Smooth muscle cell (in vitro differentiated cells): ENCODE measurements at regions not wholly inside any gene's neighbourhood (a gene's known extent, or its start where the extent isn't known, plus 50 kb on each side); places are given as distances from the start of the nearest gene placed in this dataset.

Experiments used
- DNase-seq: peaks from one replicate; lab custom pipeline; 2025; ENCODE audit not compliant: unreplicated experiment; lab: John Stamatoyannopoulos, UW
- H2AFZ ChIP-seq: fragments of 200-600 bp; sonication (generic); 2 replicates; pipeline ENCODE4 v1.6.0; 2016; ENCODE audit warnings: antibody characterized with exemption, low read depth, mild to moderate bottlenecking
- H3F3A ChIP-seq: fragments of 200-600 bp; sonication (generic); 2 replicates; pipeline ENCODE4 v1.6.0; 2017; ENCODE audit warnings: antibody characterized with exemption, low read depth
- H3K27ac ChIP-seq: fragments of 200-600 bp; sonication (generic); 2 replicates; pipeline ENCODE4 v1.5.1; 2016; ENCODE audit warnings: low read depth, mild to moderate bottlenecking
- H3K27me3 ChIP-seq: fragments of 200-600 bp; sonication (generic); 2 replicates; pipeline ENCODE4 v1.6.1; 2016; ENCODE audit warnings: low read depth, mild to moderate bottlenecking
- H3K36me3 ChIP-seq: fragments of 200-600 bp; sonication (generic); 2 replicates; pipeline ENCODE4 v1.5.1; 2016; ENCODE audit warnings: low read depth
- H3K4me1 ChIP-seq: fragments of 200-600 bp; sonication (generic); 2 replicates; pipeline ENCODE4 v1.5.1; 2016; ENCODE audit warnings: low read depth
- H3K4me2 ChIP-seq: fragments of 200-600 bp; sonication (generic); 2 replicates; pipeline ENCODE4 v1.6.0; 2016; ENCODE audit warnings: mild to moderate bottlenecking
- H3K4me3 ChIP-seq: fragments of 200-600 bp; sonication (generic); 2 replicates; pipeline ENCODE4 v1.5.1; 2016; ENCODE audit warnings: mild to moderate bottlenecking
- H3K79me2 ChIP-seq: fragments of 200-600 bp; sonication (generic); 2 replicates; pipeline ENCODE4 v1.6.0; 2016; ENCODE audit warnings: low read depth, mild to moderate bottlenecking
- H3K9ac ChIP-seq: fragments of 200-600 bp; sonication (generic); 2 replicates; pipeline ENCODE4 v1.6.0; 2016; ENCODE audit warnings: low read depth
- H3K9me3 ChIP-seq: fragments of 200-600 bp; sonication (generic); replicated peaks from 2 replicates; pipeline ENCODE4 v1.5.1; 2016; ENCODE audit warnings: low read depth
- H4K20me1 ChIP-seq: fragments of 200-600 bp; sonication (generic); 2 replicates; pipeline ENCODE4 v1.6.0; 2016; ENCODE audit warnings: low read depth
- WGBS: methylation state at CpG from one replicate; pipeline ENCODE4 v1.1.7; 2016; ENCODE audit warnings: low lambda C conversion rate; 5-methylcytosine and 5-hydroxymethylcytosine counted together
- TF ChIP-seq, protein P1 (sequence below): fragments of 200-600 bp; sonication (generic); IDR thresholded peaks from 2 replicates; pipeline ENCODE4 v1.5.1; 2017; ENCODE audit warnings: borderline replicate concordance, mild to moderate bottlenecking, antibody characterized with exemption; ENCODE audit not compliant: insufficient read depth, poor library complexity, severe bottlenecking

DNA sequence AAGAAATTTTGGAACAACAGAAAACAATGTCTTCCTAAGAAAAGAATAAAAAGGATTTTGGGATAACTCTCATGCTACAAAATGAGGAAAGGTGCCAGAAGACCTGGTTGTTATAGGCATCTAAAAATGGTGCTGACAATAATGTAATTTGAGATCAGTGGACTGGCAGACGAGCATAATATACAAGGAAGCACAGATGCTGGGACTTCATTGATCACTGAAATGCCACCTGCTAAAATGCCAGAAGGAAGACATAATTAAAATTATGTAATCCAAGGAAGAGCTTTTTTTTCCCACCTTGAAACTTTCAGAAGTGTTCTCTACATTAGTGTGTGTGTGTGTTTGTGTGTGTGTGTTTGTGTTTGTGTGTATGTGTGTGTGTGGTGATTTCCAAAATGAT is 535.9 kb downstream of the XIRP2 start:
- TF ChIP-seq, protein P1, sequence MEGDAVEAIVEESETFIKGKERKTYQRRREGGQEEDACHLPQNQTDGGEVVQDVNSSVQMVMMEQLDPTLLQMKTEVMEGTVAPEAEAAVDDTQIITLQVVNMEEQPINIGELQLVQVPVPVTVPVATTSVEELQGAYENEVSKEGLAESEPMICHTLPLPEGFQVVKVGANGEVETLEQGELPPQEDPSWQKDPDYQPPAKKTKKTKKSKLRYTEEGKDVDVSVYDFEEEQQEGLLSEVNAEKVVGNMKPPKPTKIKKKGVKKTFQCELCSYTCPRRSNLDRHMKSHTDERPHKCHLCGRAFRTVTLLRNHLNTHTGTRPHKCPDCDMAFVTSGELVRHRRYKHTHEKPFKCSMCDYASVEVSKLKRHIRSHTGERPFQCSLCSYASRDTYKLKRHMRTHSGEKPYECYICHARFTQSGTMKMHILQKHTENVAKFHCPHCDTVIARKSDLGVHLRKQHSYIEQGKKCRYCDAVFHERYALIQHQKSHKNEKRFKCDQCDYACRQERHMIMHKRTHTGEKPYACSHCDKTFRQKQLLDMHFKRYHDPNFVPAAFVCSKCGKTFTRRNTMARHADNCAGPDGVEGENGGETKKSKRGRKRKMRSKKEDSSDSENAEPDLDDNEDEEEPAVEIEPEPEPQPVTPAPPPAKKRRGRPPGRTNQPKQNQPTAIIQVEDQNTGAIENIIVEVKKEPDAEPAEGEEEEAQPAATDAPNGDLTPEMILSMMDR, result no peak
- H3K4me1 ChIP-seq, result no peaks in the 10 kb centered on the region
- H3K36me3 ChIP-seq, result no peaks in the 10 kb centered on the region
- no peak overlapping the region for H3K27ac ChIP-seq
- no peak overlapping the region for H3K4me3 ChIP-seq
- H4K20me1 ChIP-seq, result no peaks in the 10 kb centered on the region
- H3K79me2 ChIP-seq, result no peaks in the 10 kb centered on the region
- H3K9ac ChIP-seq, result no peak overlapping the region
- no peak for DNase-seq
- no peak overlapping the region for H3K4me2 ChIP-seq
- 81% methylated on average over 1 of the region's 1 CpG for WGBS
- H2AFZ ChIP-seq, result no peak overlapping the region
- no peaks in the 10 kb centered on the region for H3K9me3 ChIP-seq
- H3F3A ChIP-seq, result no peaks in the 10 kb centered on the region
- H3K27me3 ChIP-seq, result no peaks in the 10 kb centered on the region

DNA sequence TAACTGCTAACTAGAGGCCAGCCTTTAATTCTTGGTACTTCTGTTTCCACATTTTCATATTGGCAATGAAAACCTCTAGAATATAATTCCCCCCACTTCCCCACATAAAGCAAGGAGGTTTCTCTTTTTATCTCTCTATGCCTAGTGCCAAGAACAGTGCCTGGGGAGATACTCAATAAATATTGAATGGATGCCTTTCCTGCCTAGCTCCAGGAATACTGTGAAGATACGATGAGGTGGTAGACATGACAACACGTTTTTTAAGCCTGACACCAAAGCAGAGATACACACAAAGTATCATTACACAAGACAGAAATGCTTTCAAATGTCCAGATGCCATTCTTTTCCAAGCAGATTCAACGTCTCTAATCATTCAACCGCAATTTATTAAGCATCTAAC is 535.5 kb downstream of the XIRP2 start:
- no peaks in the 10 kb centered on the region for H4K20me1 ChIP-seq
- no peaks in the 10 kb centered on the region for H3K9me3 ChIP-seq
- H3K27ac ChIP-seq, result no peak overlapping the region
- DNase-seq, result no peak
- H3K27me3 ChIP-seq, result no peaks in the 10 kb centered on the region
- H3K79me2 ChIP-seq, result no peaks in the 10 kb centered on the region
- no peaks in the 10 kb centered on the region for H3F3A ChIP-seq
- no peaks in the 10 kb centered on the region for H3K36me3 ChIP-seq
- H3K4me2 ChIP-seq, result no peak overlapping the region
- 67% methylated on average over 4 of the region's 4 CpGs for WGBS
- H3K4me1 ChIP-seq, result no peaks in the 10 kb centered on the region
- no peak overlapping the region for H3K4me3 ChIP-seq
- no peak overlapping the region for H2AFZ ChIP-seq
- TF ChIP-seq, protein P1, result no peak
- no peak overlapping the region for H3K9ac ChIP-seq

DNA sequence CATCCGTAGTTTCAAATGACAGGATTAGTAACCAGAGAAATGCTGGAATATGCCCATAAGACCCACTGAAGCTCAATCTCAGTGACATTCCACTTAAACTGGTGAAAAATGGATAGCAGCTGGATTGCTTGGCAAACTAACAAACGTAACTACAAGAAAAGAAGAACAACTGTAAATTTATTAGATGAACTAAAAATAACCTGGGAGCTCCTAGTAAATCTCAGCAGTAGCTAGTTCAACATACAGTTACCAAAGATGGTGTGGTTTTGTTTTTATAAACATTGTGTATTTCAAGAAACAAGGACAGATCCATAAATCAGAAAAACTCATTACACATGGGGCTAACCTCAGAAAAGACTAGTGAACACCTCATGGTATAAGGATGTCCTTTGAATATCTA is 531.9 kb downstream of the XIRP2 start:
- Histone ChIP-seq H3K9ac (no peak overlapping the region), H3F3A (no peaks in the 10 kb centered on the region), H3K36me3 (no peaks in the 10 kb centered on the region), H4K20me1 (no peaks in the 10 kb centered on the region), H3K9me3 (no peaks in the 10 kb centered on the region), H3K4me1 (no peaks in the 10 kb centered on the region), H3K4me2 (no peak overlapping the region), H3K27me3 (no peaks in the 10 kb centered on the region), H3K79me2 (no peaks in the 10 kb centered on the region), H2AFZ (no peak overlapping the region), H3K27ac (no peak overlapping the region), H3K4me3 (no peak overlapping the region)
- DNase-seq, result no peak
- 69% methylated on average over 2 of the region's 2 CpGs for WGBS
- TF ChIP-seq, protein P1, result no peak

DNA sequence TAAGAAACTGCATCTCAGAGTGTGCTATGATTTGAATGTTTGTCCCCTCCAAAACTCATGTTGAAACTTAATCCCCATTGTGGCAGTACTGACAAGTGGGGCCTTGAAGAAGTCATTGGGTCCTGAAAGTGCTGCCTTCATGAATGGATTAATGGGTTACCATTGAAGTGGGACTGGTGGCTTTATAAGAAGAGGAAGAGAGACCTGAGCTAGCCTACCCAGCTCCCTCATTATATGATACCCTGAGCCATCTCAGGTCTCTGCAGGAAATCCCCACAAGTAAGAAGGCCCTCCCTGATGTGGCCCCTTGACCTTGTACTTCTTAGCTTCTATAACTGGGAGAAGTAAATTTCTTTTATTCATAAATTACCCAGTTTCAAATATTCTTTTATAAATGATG is 526.8 kb downstream of the XIRP2 start:
- no peak for DNase-seq
- H3K27ac ChIP-seq, result no peak overlapping the region
- TF ChIP-seq, protein P1, result no peak

More for the DNA sequence above, 526.8 kb downstream of the XIRP2 start:
- Histone ChIP-seq H3K4me2 (no peak overlapping the region), H4K20me1 (no peaks in the 10 kb centered on the region), H2AFZ (no peak overlapping the region), H3K4me3 (no peak overlapping the region), H3K79me2 (no peaks in the 10 kb centered on the region), H3K27me3 (no peaks in the 10 kb centered on the region), H3K4me1 (no peaks in the 10 kb centered on the region), H3F3A (no peaks in the 10 kb centered on the region), H3K9ac (no peak overlapping the region), H3K9me3 (peaks cover 8% of the 10 kb centered on the region), H3K36me3 (no peaks in the 10 kb centered on the region)
